ENCODE measurements at regions not wholly inside any gene's neighbourhood (a gene's known extent, or its start where the extent isn't known, plus 50 kb on each side); places are given as distances from the start of the nearest gene placed in this dataset.

DNA sequence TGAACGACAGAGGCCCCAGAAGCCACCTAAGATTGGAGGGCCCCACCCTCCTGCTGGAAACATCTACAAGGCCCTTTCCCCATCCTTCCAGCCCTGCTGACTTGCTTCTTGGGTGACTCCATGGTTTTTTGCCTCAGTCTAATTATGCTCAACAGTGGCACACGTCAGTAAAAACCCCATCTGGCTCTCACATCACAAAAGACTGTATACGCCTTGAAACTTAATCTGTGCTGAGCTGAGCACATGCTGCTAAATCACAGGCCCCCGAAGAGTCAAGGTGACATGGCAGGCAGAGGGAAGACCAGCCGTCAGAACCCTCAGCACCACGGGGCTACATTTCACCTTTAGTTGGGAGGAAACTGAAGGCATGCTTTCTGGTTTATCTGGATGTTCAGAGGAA lies 323.1 kb downstream of the CDH26 start:
- TF ChIP-seq CTCF (IDR thresholded peaks at IDR 0.05; ENCODE audit: control extremely low read depth in 1 of 3, insufficient read depth in 1 of 3, low read depth in 1 of 3, low read length in 3 of 3) (no peak), TBP (IDR thresholded peaks at IDR 0.05; ENCODE audit: low read depth, low read length) (no peak), JUN (IDR thresholded peaks at IDR 0.05; ENCODE audit: low read depth, low read length) (no peak), NRF1 (IDR thresholded peaks at IDR 0.05; ENCODE audit: low read depth, low read length) (no peak), GTF2F1 (IDR thresholded peaks at IDR 0.05; ENCODE audit: borderline replicate concordance, low read depth, low read length) (no peak), TAF1 (IDR thresholded peaks at IDR 0.05; ENCODE audit: low read depth, low read length) (no peak), CBX5 (IDR thresholded peaks at IDR 0.05; ENCODE audit: low read depth, low read length) (no peak), YY1 (IDR thresholded peaks at IDR 0.05; ENCODE audit: low read depth, low read length) (no peak), CBX8 (IDR thresholded peaks at IDR 0.05; ENCODE audit: borderline replicate concordance, low read depth, low read length) (no peak), POLR2A (IDR thresholded peaks at IDR 0.05; ENCODE audit: control extremely low read depth in 1 of 2, low read depth in 2 of 2, low read length in 2 of 2) (no peak), EP300 (IDR thresholded peaks at IDR 0.05; ENCODE audit: borderline replicate concordance in 1 of 2, low read depth in 2 of 2, low read length in 2 of 2) (no peak), RAD21 (IDR thresholded peaks at IDR 0.05 in 1 of 2, conservative IDR thresholded peaks at IDR 0.05 in 1 of 2; ENCODE audit: low read depth in 2 of 2, low read length in 2 of 2) (no peak)
- TF ChIP-seq, protein P1, sequence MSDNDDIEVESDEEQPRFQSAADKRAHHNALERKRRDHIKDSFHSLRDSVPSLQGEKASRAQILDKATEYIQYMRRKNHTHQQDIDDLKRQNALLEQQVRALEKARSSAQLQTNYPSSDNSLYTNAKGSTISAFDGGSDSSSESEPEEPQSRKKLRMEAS (IDR thresholded peaks at IDR 0.05), result no peak

Data from H1 (cell line).